ENCODE measurements at regions not wholly inside any gene's neighbourhood (a gene's known extent, or its start where the extent isn't known, plus 50 kb on each side); places are given as distances from the start of the nearest gene placed in this dataset.

GRCh38 chr2:237167934-237168333, 82.2 kb downstream of the COPS8 start:
- DNase-seq (ENCODE audit: low read depth), result no peak
- H3K4me3 ChIP-seq (ENCODE audit: control insufficient read depth, low read depth, low read length), result no peak overlapping the region
- no peak for TF ChIP-seq CTCF (IDR thresholded peaks at IDR 0.05; ENCODE audit: control insufficient read depth, insufficient read depth, low read depth, low read length, missing control alignments)

DNA sequence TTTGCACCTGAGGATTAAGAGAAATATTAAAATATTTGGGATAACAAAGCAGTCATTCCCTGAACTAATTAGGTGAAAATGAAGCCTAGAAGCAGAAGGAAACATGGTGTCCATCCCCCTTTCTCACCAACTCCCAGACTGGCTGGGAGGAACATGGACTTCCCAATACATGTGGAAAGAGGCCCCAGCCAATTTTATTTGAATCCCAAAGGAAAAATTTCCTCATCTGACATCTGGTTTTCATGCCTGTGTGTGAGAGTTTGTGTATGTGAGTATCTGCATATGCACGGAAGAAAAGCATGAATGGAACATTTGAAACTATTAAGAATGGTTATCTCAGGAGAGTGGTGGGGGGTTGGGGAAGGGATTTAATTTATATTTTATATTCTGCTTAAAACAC, 84.3 kb downstream of the COPS8 start:
- TF ChIP-seq CTCF (IDR thresholded peaks at IDR 0.05; ENCODE audit: control insufficient read depth, insufficient read depth, low read depth, low read length, missing control alignments), result no peak
- H3K4me3 ChIP-seq (ENCODE audit: control insufficient read depth, low read depth, low read length), result no peak overlapping the region
- peak; percentile 64 for DNase-seq (ENCODE audit: low read depth)

DNA sequence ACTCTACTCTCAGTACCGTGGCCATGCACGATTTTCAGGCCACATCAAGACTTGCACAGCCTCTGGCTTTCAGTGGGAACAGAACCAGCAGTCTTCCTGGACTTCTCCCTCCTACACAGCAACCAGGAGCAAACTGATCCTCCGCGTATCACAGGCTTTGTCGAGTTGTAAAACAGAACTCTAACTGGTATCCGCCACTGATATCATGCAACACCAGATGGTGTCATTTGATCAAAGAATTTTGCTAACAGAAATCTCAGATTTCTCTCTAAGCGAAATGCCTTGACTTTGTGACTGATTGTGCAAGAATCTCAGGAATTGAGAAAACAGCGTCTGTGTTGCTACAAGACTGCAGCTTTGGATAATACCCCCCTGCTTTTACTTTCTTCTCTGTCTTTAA, 85.7 kb downstream of the COPS8 start:
- TF ChIP-seq CTCF (IDR thresholded peaks at IDR 0.05; ENCODE audit: control insufficient read depth, insufficient read depth, low read depth, low read length, missing control alignments), result peak; percentile 44
- peak; percentile 94 for DNase-seq (ENCODE audit: low read depth)
- H3K4me3 ChIP-seq (ENCODE audit: control insufficient read depth, low read depth, low read length), result no peak overlapping the region

- no peak overlapping the region for H3K4me3 ChIP-seq (ENCODE audit: control insufficient read depth, low read depth, low read length)
- DNase-seq (ENCODE audit: low read depth), result no peak
- no peak for TF ChIP-seq CTCF (IDR thresholded peaks at IDR 0.05; ENCODE audit: control insufficient read depth, insufficient read depth, low read depth, low read length, missing control alignments)
Measured at GRCh38 chr2:237171881-237172280, 86.2 kb downstream of the COPS8 start.

DNA sequence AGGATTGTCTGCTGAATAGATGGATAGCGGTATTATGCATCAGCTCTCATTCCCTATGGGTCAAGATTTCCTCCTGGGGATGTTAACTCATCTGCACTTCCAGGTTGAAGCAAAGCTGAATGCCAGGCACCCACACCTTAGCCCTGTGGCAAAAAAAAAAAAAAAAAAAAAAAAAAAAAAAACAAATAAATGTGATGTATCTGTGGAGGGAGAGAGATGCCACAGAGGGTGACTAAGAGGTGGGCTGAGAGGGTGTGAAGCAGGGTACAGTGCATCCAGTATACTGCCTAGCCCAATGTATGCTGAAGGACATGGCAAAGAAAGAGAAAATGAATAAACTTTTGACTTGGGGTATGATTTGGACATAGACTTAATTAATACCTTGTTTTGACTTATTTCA, 91.4 kb downstream of the COPS8 start:
- TF ChIP-seq CTCF (IDR thresholded peaks at IDR 0.05; ENCODE audit: control insufficient read depth, insufficient read depth, low read depth, low read length, missing control alignments), result no peak
- no peak for DNase-seq (ENCODE audit: low read depth)
- H3K4me3 ChIP-seq (ENCODE audit: control insufficient read depth, low read depth, low read length), result no peak overlapping the region

DNA sequence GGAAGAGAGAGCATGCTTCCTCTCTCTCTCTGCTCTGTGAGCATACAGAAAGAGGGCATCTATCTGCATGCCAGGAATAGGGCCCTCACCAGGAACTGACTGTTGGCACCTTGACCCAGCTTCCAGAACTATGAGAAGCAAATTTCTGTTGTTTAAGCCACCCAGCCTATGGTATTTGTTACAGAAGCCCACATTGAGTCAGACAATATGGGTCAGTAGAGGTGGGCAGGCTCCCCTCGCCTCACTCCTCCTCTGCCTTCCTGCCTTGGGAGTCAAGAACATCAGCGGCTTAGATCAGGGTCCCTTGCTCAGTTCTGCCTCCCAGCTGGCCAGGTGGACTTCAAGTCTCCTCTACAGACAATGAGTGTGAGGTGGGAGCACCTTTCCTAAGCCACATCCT, 92.3 kb downstream of the COPS8 start:
- no peak for TF ChIP-seq CTCF (IDR thresholded peaks at IDR 0.05; ENCODE audit: control insufficient read depth, insufficient read depth, low read depth, low read length, missing control alignments)
- DNase-seq (ENCODE audit: low read depth), result no peak
- H3K4me3 ChIP-seq (ENCODE audit: control insufficient read depth, low read depth, low read length), result no peak overlapping the region

GRCh38 chr2:237178396-237178795, 92.7 kb downstream of the COPS8 start:
- H3K4me3 ChIP-seq (ENCODE audit: control insufficient read depth, low read depth, low read length), result no peak overlapping the region
- no peak for DNase-seq (ENCODE audit: low read depth)
- TF ChIP-seq CTCF (IDR thresholded peaks at IDR 0.05; ENCODE audit: control insufficient read depth, insufficient read depth, low read depth, low read length, missing control alignments), result no peak

Measured in AG09309 (cell line).